Endothelial cell of umbilical vein (primary cell): ENCODE measurements at regions not wholly inside any gene's neighbourhood (a gene's known extent, or its start where the extent isn't known, plus 50 kb on each side); places are given as distances from the start of the nearest gene placed in this dataset.

Source experiments
- BruUV-seq: library from RNA; stranded (reverse); fragments of 400-500 nt; replicated peaks from 2 replicates; lab custom pipeline; 2021; lab: Mats Ljungman, UMichigan
- CTCF ChIA-PET: fragments of 300-600, 350-600 bp; sonication (Branson Sonifier 250); formaldehyde crosslinking; loops from one replicate; lab custom pipeline; 2021; ENCODE audit warnings: antibody characterized with exemption, inconsistent platforms; lab: Charles Lee
- POLR2A ChIA-PET: fragments of 300-600, 350-600 bp; sonication (Branson Sonifier 250); formaldehyde crosslinking; loops from one replicate; lab custom pipeline; 2021; ENCODE audit warnings: antibody characterized with exemption, inconsistent platforms; lab: Charles Lee
- DNase-seq: peaks from one replicate; pipeline ENCODE4 v3.0.0-alpha.2; 2011; ENCODE audit warnings: low read depth, low spot score
- FAIRE-seq: peaks from 2 replicates; lab custom pipeline; 2011; peaks lifted over from hg19 to GRCh38; lab: Jason Lieb, UNC
- H2AFZ ChIP-seq: 2 replicates; pipeline ENCODE4 v1.6.0; 2012; ENCODE audit warnings: low read depth, low read length, control low read depth, inconsistent platforms
- H3K27ac ChIP-seq: 2 replicates; pipeline ENCODE4 v1.5.1; 2011; ENCODE audit warnings: low read depth, mild to moderate bottlenecking, control low read depth, low read length, moderate library complexity; ENCODE audit not compliant: insufficient read depth
- H3K27me3 ChIP-seq, 2 experiments: 2 replicates each; pipeline versions ENCODE4 v1.6.0 to v1.6.1; 2011; ENCODE audit warnings: low read length in 2 of 2, mixed read lengths in 1 of 2; ENCODE audit not compliant: control insufficient read depth in 2 of 2, insufficient read depth in 2 of 2
- H3K36me3 ChIP-seq, 2 experiments: 2 replicates in 1 of 2; 3 replicates in 1 of 2; pipeline ENCODE4 v1.5.1; 2011; ENCODE audit warnings: low read length in 2 of 2, mild to moderate bottlenecking in 1 of 2, moderate library complexity in 1 of 2; ENCODE audit not compliant: control insufficient read depth in 2 of 2, insufficient read depth in 2 of 2; ENCODE audit errors: extremely low read depth in 1 of 2
- H3K4me1 ChIP-seq: 3 replicates; pipeline ENCODE4 v1.5.1; 2011; ENCODE audit warnings: mild to moderate bottlenecking, low read length; ENCODE audit not compliant: control insufficient read depth, insufficient read depth; ENCODE audit errors: extremely low read depth
- H3K4me2 ChIP-seq: 2 replicates; pipeline ENCODE4 v1.6.1; 2011; ENCODE audit warnings: low read length, control low read depth, mixed read lengths; ENCODE audit not compliant: insufficient read depth
- H3K4me3 ChIP-seq, 3 experiments: fragments of 200-600 bp in 1 of 3; sonication (generic), shearing (Covaris generic) in 1 of 3; replicated peaks in 1 of 3; 2 replicates each; pipeline ENCODE4 v1.5.1; 2011 to 2016; ENCODE audit warnings: control low read depth in 3 of 3, low read length in 3 of 3, mild to moderate bottlenecking in 2 of 3, inconsistent platforms in 1 of 3, low read depth in 1 of 3, moderate library complexity in 1 of 3; ENCODE audit not compliant: insufficient read depth in 1 of 3
- H3K79me2 ChIP-seq: 2 replicates; pipeline ENCODE4 v1.6.0; 2012; ENCODE audit warnings: low read length, inconsistent platforms; ENCODE audit not compliant: control insufficient read depth, insufficient read depth
- H3K9ac ChIP-seq: replicated peaks from 2 replicates; pipeline ENCODE3; 2011; ENCODE audit warnings: low read length, control low read depth; ENCODE audit not compliant: insufficient read depth; ENCODE audit errors: extremely low read depth
- H3K9me1 ChIP-seq: replicated peaks from 3 replicates; pipeline ENCODE4 v1.6.0; 2011; ENCODE audit warnings: mild to moderate bottlenecking, low read length; ENCODE audit not compliant: control insufficient read depth, insufficient read depth; ENCODE audit errors: extremely low read depth
- H3K9me3 ChIP-seq: replicated peaks from 2 replicates; pipeline ENCODE4 v1.5.1; 2012; ENCODE audit warnings: low read length, inconsistent platforms; ENCODE audit not compliant: control insufficient read depth, insufficient read depth
- H4K20me1 ChIP-seq: replicated peaks from 2 replicates; pipeline ENCODE3; 2011; ENCODE audit warnings: mild to moderate bottlenecking, low read length; ENCODE audit not compliant: control insufficient read depth, insufficient read depth; ENCODE audit errors: extremely low read depth
- CTCF ChIP-seq, 2 donors: IDR thresholded peaks; 1 replicate in 1 of 2; 2 replicates in 1 of 2; pipeline ENCODE4 v1.5.1; 2011; ENCODE audit warnings: low read length in 2 of 2, mild to moderate bottlenecking in 2 of 2, moderate library complexity in 2 of 2, control low read depth in 1 of 2, inconsistent platforms in 1 of 2, low read depth in 1 of 2; ENCODE audit not compliant: insufficient read depth in 1 of 2; ENCODE audit errors: extremely low read depth in 1 of 2
- EZH2 ChIP-seq: IDR thresholded peaks from 2 replicates; pipeline ENCODE4 v1.6.1; 2012; ENCODE audit warnings: borderline replicate concordance, low read depth, mild to moderate bottlenecking, moderate library complexity, low read length, inconsistent platforms; ENCODE audit not compliant: severe bottlenecking
- FOS ChIP-seq: IDR thresholded peaks from 2 replicates; pipeline ENCODE4 v1.6.1; 2011; ENCODE audit warnings: mild to moderate bottlenecking, low read length, moderate library complexity, borderline replicate concordance; ENCODE audit not compliant: insufficient read depth
- GATA2 ChIP-seq: IDR thresholded peaks from 2 replicates; pipeline ENCODE4 v1.7.0; 2011; ENCODE audit warnings: low read depth, mild to moderate bottlenecking, moderate library complexity, mixed read lengths, low read length; ENCODE audit not compliant: insufficient read length, insufficient read depth
- JUN ChIP-seq: IDR thresholded peaks from 2 replicates; pipeline ENCODE4 v1.6.1; 2011; ENCODE audit warnings: borderline replicate concordance, low read depth; ENCODE audit not compliant: insufficient read length, insufficient read depth
- MAX ChIP-seq: IDR thresholded peaks from 2 replicates; pipeline ENCODE4 v1.6.1; 2011; ENCODE audit not compliant: insufficient read depth, insufficient read length
- MYC ChIP-seq: IDR thresholded peaks from one replicate; pipeline ENCODE4 v1.6.1; 2011; ENCODE audit warnings: mild to moderate bottlenecking, low read depth, low read length
- POLR2A ChIP-seq: IDR thresholded peaks from 2 replicates; pipeline ENCODE4 v1.6.1; 2012; ENCODE audit warnings: low read depth, mild to moderate bottlenecking, control low read depth, low read length
- POLR2AphosphoS5 ChIP-seq: IDR thresholded peaks from 2 replicates; pipeline ENCODE4 v1.6.1; 2012; ENCODE audit warnings: low read depth, mild to moderate bottlenecking, control low read depth, low read length, moderate library complexity; ENCODE audit not compliant: insufficient read depth
- dilution Hi-C: fragments of 300-500 bp; cut with MboI; formaldehyde crosslinking; loops from one replicate; pipeline ENCODE4 v1.15.0; 2019; ENCODE audit warnings: low sequenced_read_pairs; ENCODE audit not compliant: extremely low pct_ligation_motif_present
- intact Hi-C: fragments of 100-400 bp; cut with micrococcal nuclease; formaldehyde crosslinking; loops from one replicate; pipeline ENCODE4 v1.10.0; 2022

GRCh38 chr19:57068311-57068710, 51.5 kb upstream of the USP29 start:
- CTCF ChIA-PET = no interaction called here
- no TSS peak for BruUV-seq
- intact Hi-C loops = no loop called here

More at GRCh38 chr19:57068311-57068710, 51.5 kb upstream of the USP29 start:
- Histone ChIP-seq H2AFZ (no peak overlapping the region), H3K4me1 (no peaks in the 10 kb centered on the region), H3K27me3 (no peaks in the 10 kb centered on the region), H3K9ac (no peak overlapping the region), H3K27ac (no peak overlapping the region), H3K4me3 (no peak overlapping the region), H4K20me1 (no peaks in the 10 kb centered on the region), H3K36me3 (no peaks in the 10 kb centered on the region), H3K4me2 (no peak overlapping the region), H3K9me3 (peaks cover 8% of the 10 kb centered on the region), H3K9me1 (no peaks in the 10 kb centered on the region), H3K79me2 (no peaks in the 10 kb centered on the region)
- TF ChIP-seq POLR2AphosphoS5 (no peak), GATA2 (no peak), MAX (no peak), MYC (no peak), JUN (no peak), FOS (no peak), CTCF (IDR thresholded peaks at IDR 0.05; ENCODE audit: extremely low read depth in 1 of 2, insufficient read depth in 1 of 2, low read depth in 1 of 2, low read length in 2 of 2) (no peak), POLR2A (no peak), EZH2 (no peak)
- no peak for FAIRE-seq
- DNase-seq = no peak
- POLR2A ChIA-PET = no interaction called here
- dilution Hi-C loops = no loop called here
